Islet of Langerhans (tissue), 1 donor: ENCODE measurements at regions not wholly inside any gene's neighbourhood (a gene's known extent, or its start where the extent isn't known, plus 50 kb on each side); places are given as distances from the start of the nearest gene placed in this dataset.

Experiments used
- FAIRE-seq: peaks from one replicate; lab custom pipeline; 2011; peaks lifted over from hg19 to GRCh38; lab: Jason Lieb, UNC

DNA sequence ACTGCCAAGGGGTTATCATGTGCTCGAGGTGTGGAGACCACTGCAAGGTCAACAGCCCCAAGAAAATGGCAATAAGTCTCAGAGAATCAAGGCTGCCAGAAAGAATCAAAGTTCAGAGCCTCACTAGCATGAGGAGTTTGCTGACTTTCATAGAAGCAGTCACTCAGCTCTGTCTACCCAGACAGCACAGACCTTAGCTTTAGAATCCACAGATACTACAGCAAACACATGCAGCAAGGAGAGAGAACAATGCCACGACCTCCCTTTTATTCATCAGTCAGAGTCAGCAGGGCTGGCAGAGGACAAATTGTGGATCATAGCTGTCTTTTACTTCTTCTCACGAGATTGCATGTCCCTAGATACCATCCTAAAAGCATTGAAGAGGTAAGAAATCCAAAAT is 121.3 kb downstream of the MBL2 start:
- FAIRE-seq: no peak

- FAIRE-seq: no peak
Observed at GRCh38 chr10:52652431-52653262, 119.9 kb downstream of the MBL2 start.

- FAIRE-seq: no peak
Observed at GRCh38 chr10:52653263-52653909, 119.2 kb downstream of the MBL2 start.

GRCh38 chr10:52654201-52654600 is 118.4 kb downstream of the MBL2 start:
- no peak for FAIRE-seq

GRCh38 chr10:52658112-52658511 is 114.5 kb downstream of the MBL2 start:
- FAIRE-seq: no peak

DNA sequence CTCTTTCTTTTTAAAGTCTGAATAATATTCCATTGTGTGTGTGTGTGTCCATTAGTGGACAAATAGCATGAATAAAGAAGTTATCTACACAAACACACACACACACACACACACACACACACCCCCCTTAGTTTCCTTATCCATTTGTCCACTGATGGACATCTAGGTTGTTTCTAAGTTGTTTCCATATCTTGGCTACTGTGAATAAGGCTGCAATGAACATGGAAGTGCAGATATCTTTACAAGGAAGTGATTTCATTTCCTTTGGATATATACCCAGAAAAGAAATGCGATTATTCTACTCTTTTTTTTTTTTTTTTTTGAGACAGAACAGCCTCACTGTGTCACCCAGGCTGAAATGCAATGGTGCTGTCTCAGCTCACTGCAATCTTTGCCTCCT is 113.5 kb downstream of the MBL2 start:
- FAIRE-seq: no peak

GRCh38 chr10:52662256-52662655 is 110.3 kb downstream of the MBL2 start:
- no peak for FAIRE-seq

DNA sequence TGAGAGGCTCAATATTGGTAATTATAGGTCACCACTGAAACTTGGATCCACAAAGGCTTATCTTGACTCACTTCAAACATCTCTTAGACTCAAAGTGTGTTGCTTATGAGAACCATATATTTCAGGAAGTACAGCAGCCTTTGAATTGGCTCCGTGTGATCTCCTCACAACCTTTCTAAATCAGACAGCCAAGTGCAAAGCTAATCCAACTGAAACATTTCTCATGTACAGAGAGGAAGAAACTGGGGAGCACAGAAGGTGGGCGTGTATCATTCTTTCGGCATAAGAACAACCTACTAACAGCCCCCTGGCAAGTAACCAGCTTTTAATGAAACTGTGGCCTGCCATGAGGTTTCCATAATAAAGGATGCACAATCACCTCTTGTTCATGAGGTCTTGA is 109.4 kb downstream of the MBL2 start:
- FAIRE-seq: no peak

GRCh38 chr10:52664629-52665028 is 108.0 kb downstream of the MBL2 start:
- FAIRE-seq: no peak

DNA sequence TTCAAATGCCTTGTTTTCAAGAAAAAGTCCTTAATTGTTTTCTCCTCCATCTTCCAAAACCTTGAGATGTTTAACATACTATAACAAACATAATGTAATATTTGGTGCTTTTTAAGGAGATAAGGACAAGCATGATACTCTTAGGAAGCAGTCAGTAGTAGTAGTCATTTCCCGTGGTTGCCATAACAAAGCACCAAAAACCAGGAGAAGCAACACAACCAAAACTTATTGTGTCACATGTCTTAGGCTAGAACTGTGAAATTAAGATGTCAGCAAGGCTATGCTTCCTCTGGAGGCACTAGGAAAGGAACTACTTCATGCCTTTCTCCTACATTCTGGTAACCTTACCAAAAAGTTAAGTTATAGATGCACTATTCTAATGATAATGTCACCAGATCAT is 106.8 kb downstream of the MBL2 start:
- FAIRE-seq: no peak

DNA sequence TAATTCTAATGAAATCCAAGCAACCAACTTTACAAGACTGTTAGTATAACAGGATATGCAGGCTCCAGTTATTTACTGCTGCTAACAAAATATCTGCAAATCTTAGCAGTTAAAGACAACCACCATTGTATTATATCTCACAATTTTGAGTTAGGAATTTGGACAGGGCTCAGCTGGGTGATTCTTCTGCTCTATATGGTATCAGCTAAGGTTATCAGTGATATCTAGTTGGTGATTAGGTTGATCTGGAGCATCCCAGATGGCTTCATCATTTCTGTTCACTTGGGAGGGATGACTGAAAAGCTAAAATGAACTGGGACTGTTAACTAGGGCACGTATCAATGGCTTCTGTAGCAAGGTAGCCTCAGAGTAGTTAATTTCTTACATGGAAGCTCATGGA is 105.7 kb downstream of the MBL2 start:
- FAIRE-seq: no peak

GRCh38 chr10:52668024-52668423 is 104.6 kb downstream of the MBL2 start:
- no peak for FAIRE-seq

DNA sequence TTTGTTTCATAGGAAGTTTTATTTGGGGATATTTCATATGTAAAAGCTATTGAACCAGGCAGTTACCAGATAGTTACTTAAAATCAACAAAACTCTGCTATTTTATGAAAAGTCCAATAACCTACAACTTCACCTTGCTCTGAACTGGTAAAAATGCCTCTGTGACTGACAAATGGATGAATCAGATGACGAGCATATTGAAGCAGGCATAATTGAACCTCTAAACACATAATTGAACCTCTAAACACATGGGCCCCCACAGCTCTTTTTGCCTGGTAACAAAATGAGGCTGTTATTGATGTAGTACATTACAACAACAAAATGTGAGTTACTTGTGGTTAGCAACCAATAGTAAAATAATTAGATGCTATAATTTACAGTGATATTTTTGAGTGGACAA is 99.7 kb downstream of the MBL2 start:
- FAIRE-seq: no peak

DNA sequence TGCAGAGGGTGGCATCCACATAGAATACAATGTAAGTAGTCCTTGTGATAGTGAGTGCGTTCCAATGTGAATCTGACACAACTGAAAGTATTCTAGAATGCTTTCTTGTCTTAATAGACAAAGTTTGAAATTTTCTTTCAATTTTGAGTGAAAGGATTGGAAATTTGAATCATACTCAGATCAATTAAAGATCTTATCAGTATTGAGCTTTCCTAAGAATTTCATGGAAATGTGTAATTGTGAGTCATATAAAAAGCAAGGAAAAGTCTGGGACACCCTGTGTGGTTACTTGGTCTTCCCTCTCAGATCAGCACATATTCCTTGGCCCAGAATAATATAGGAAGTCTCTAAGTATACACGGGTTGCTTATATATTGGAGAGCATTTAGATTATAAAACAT is 99.1 kb downstream of the MBL2 start:
- no peak for FAIRE-seq

- FAIRE-seq: no peak
Observed at GRCh38 chr10:52674474-52674873, 98.1 kb downstream of the MBL2 start.

- FAIRE-seq: no peak
Observed at GRCh38 chr10:52677086-52677485, 95.5 kb downstream of the MBL2 start.

DNA sequence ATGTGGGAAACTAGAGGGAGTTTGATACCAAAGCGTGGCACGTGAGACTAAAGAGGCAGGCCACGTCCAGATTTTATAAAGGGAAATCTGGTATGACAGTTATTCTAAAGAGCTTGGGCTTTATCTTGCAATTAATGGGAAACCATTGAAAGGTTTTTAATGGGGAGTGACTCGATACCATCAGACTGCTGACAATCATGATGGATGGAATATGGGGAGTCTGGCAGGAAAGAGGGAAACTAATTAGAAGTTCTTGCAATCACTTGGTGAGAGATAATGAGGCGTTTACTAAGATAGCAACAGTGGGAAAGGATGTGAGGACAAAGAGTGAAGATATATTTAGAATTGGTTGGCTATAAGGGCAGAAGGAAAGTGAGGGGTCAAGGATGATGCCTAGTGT is 94.0 kb downstream of the MBL2 start:
- FAIRE-seq: no peak

DNA sequence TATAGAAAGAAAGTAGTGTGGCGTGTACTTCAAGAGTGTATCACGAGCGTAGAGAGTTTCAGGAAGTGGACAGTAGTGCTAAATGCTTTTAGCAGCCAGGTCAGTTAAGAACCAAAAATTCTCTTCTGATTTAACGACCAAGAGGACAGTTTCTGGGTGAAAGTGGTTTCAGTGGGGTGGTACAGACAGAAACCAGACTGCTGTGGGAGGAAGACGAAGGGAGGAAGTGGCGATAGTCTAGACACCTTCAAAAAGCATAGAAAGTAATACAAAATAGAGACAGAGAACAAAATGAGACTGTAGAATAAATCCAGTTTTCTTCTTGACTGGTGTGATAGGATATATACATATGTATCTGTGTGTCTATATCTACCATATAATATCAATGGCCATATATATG is 93.5 kb downstream of the MBL2 start:
- FAIRE-seq: no peak

GRCh38 chr10:52682766-52683165 is 89.8 kb downstream of the MBL2 start:
- FAIRE-seq: no peak

DNA sequence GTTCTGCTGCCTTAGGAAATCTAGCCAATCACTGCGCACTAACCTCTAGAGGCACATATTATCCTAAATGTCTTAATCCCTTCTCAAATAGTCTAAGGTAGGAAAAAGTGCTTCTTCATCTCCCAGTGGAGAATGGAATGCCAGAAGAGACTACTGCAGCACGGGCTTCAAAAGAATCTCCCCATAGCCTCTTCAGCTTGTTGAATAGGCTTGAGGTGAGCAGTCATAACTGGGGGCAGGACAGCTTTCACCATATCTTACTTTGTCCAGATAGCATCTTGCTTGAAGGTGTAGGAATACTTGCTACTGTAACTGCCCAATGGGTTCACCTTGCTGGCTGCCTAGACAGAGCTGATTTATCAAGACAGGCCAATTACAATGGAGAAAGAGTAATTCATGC is 88.8 kb downstream of the MBL2 start:
- no peak for FAIRE-seq

DNA sequence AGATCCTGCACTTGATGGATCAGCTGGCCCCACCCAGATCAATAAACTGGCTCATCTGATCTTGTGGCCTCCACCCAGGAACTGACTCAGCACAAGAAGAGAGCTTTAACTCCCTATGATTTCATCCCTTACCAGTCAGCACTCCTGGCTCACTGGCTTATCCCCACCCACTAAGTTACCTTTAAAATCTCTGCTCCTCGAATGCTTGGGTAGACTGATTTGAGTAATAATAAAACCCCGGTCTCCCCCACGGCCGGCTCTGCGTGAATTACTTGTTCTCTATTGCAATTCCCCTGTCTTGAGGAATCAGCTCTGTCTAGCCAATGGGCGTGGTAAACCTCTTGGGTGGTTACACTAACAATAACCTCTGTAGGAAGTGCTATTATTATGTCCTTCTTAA is 83.7 kb downstream of the MBL2 start:
- no peak for FAIRE-seq

- FAIRE-seq: no peak
Observed at GRCh38 chr10:52696232-52696631, 76.4 kb downstream of the MBL2 start.

GRCh38 chr10:52701647-52702046 is 70.9 kb downstream of the MBL2 start:
- FAIRE-seq: no peak

- FAIRE-seq: no peak
Observed at GRCh38 chr10:52703451-52703850, 69.1 kb downstream of the MBL2 start.
